H9 (cell line): ENCODE measurements at regions not wholly inside any gene's neighbourhood (a gene's known extent, or its start where the extent isn't known, plus 50 kb on each side); places are given as distances from the start of the nearest gene placed in this dataset.

Experiments
- DNase-seq: peaks from one replicate; pipeline ENCODE4 v3.0.0-alpha.2; 2017
- H2AFZ ChIP-seq: one replicate; pipeline ENCODE4 v1.6.1; 2013; ENCODE audit warnings: mild to moderate bottlenecking, low read length, control low read depth, moderate library complexity
- H2AK5ac ChIP-seq: 2 replicates; pipeline ENCODE4 v1.6.1; 2013; ENCODE audit warnings: low read length, control low read depth, mixed read lengths; ENCODE audit not compliant: insufficient read length
- H2BK120ac ChIP-seq: one replicate; pipeline ENCODE4 v1.6.1; 2013; ENCODE audit warnings: low read depth, mild to moderate bottlenecking, low read length, control low read depth, inconsistent platforms; ENCODE audit not compliant: poor library complexity, severe bottlenecking
- H2BK12ac ChIP-seq: 2 replicates; pipeline ENCODE4 v1.6.1; 2013; ENCODE audit warnings: low read length, control low read depth, mixed read lengths, low read depth; ENCODE audit not compliant: insufficient read length
- H2BK15ac ChIP-seq: 2 replicates; pipeline ENCODE4 v1.6.1; 2013; ENCODE audit warnings: low read depth, low read length, control low read depth
- H2BK20ac ChIP-seq: one replicate; pipeline ENCODE4 v1.6.1; 2013; ENCODE audit warnings: low read depth, mild to moderate bottlenecking, low read length, control low read depth, inconsistent platforms; ENCODE audit not compliant: poor library complexity, severe bottlenecking
- H2BK5ac ChIP-seq: 2 replicates; pipeline ENCODE4 v1.6.1; 2013; ENCODE audit warnings: low read length, control low read depth, mixed read lengths; ENCODE audit not compliant: insufficient read length
- H3K14ac ChIP-seq: 2 replicates; pipeline ENCODE4 v1.6.1; 2013; ENCODE audit warnings: low read length, control low read depth; ENCODE audit not compliant: insufficient read depth
- H3K18ac ChIP-seq: 2 replicates; pipeline ENCODE4 v1.6.1; 2013; ENCODE audit warnings: low read depth, mild to moderate bottlenecking, mixed read lengths, low read length, control low read depth; ENCODE audit not compliant: insufficient read length
- H3K23ac ChIP-seq: 2 replicates; pipeline ENCODE4 v1.6.1; 2013; ENCODE audit warnings: low read length, control low read depth, mixed read lengths, low read depth; ENCODE audit not compliant: insufficient read length
- H3K23me2 ChIP-seq: 2 replicates; pipeline ENCODE4 v1.6.1; 2013; ENCODE audit warnings: low read depth, mild to moderate bottlenecking, mixed read lengths, low read length, control low read depth; ENCODE audit not compliant: insufficient read length, poor library complexity, severe bottlenecking
- H3K27ac ChIP-seq: 2 replicates; pipeline ENCODE4 v1.5.1; 2013; ENCODE audit warnings: low read length, control low read depth, mixed read lengths, low read depth; ENCODE audit not compliant: insufficient read length
- H3K27me3 ChIP-seq: 2 replicates; pipeline ENCODE4 v1.6.1; 2013; ENCODE audit warnings: low read length, control low read depth, inconsistent platforms; ENCODE audit not compliant: insufficient read depth
- H3K4ac ChIP-seq: 2 replicates; pipeline ENCODE4 v1.6.1; 2013; ENCODE audit warnings: low read depth, mild to moderate bottlenecking, control low read depth, inconsistent platforms, low read length, moderate library complexity
- H3K4me1 ChIP-seq: 2 replicates; pipeline ENCODE4 v1.6.1; 2013; ENCODE audit warnings: low read length, control low read depth, inconsistent platforms; ENCODE audit not compliant: insufficient read depth
- H3K4me2 ChIP-seq: 2 replicates; pipeline ENCODE4 v1.6.1; 2013; ENCODE audit warnings: low read length, control low read depth, mixed read lengths; ENCODE audit not compliant: insufficient read length, insufficient read depth
- H3K56ac ChIP-seq: 2 replicates; pipeline ENCODE4 v1.6.1; 2013; ENCODE audit warnings: low read depth, mild to moderate bottlenecking, mixed read lengths, low read length, control low read depth; ENCODE audit not compliant: insufficient read length
- H3K79me1 ChIP-seq: 2 replicates; pipeline ENCODE4 v1.6.1; 2013; ENCODE audit warnings: low read depth, mild to moderate bottlenecking, moderate library complexity, low read length, control low read depth, inconsistent platforms; ENCODE audit not compliant: insufficient read depth, poor library complexity, severe bottlenecking
- H3K79me2 ChIP-seq: 2 replicates; pipeline ENCODE4 v1.6.1; 2013; ENCODE audit warnings: low read length, control low read depth, inconsistent platforms; ENCODE audit not compliant: insufficient read depth
- H3K9ac ChIP-seq: 2 replicates; pipeline ENCODE4 v1.6.1; 2013; ENCODE audit warnings: low read length, control low read depth, mixed read lengths; ENCODE audit not compliant: insufficient read length; ENCODE audit errors: extremely low read depth
- H3K9me3 ChIP-seq: one replicate; pipeline ENCODE4 v1.6.1; 2013; ENCODE audit warnings: low read depth, low read length, inconsistent platforms; ENCODE audit not compliant: control insufficient read depth
- H3T11ph ChIP-seq: one replicate; pipeline ENCODE4 v1.6.1; 2013; ENCODE audit warnings: mild to moderate bottlenecking, low read length, control low read depth, inconsistent platforms
- H4K20me1 ChIP-seq: one replicate; pipeline ENCODE4 v1.6.1; 2013; ENCODE audit not compliant: control insufficient read depth, insufficient read length, insufficient read depth
- H4K5ac ChIP-seq: 2 replicates; pipeline ENCODE4 v1.6.1; 2013; ENCODE audit warnings: low read depth, mild to moderate bottlenecking, mixed read lengths, low read length, control low read depth; ENCODE audit not compliant: insufficient read length
- H4K8ac ChIP-seq: replicated peaks from 2 replicates; pipeline ENCODE4 v1.6.1; 2013; ENCODE audit warnings: low read length, control low read depth, mixed read lengths, low read depth; ENCODE audit not compliant: insufficient read length
- H4K91ac ChIP-seq: 2 replicates; pipeline ENCODE4 v1.6.1; 2013; ENCODE audit warnings: low read depth, mild to moderate bottlenecking, moderate library complexity, mixed read lengths, low read length, control low read depth; ENCODE audit not compliant: insufficient read length
- H3K27ac Mint-ChIP-seq, 3 experiments: 2 replicates in 2 of 3; 3 replicates in 1 of 3; pipeline ENCODE4 v1.8.0; 2020 to 2021; ENCODE audit warnings: mixed read lengths in 3 of 3, mild to moderate bottlenecking in 1 of 3, moderate library complexity in 1 of 3
- H3K27me3 Mint-ChIP-seq: 2 replicates; pipeline ENCODE4 v1.8.0; 2021; ENCODE audit warnings: low read depth, mild to moderate bottlenecking, moderate library complexity, mixed read lengths
- H3K36me3 Mint-ChIP-seq, 3 experiments: 2 replicates in 2 of 3; 3 replicates in 1 of 3; pipeline ENCODE4 v1.8.0; 2020 to 2021; ENCODE audit warnings: low read depth in 3 of 3, mixed read lengths in 3 of 3; ENCODE audit not compliant: insufficient read depth in 1 of 3
- H3K4me1 Mint-ChIP-seq, 2 experiments: 2 replicates each; pipeline ENCODE4 v1.8.0; 2020; ENCODE audit warnings: mixed read lengths in 2 of 2
- H3K4me3 Mint-ChIP-seq, 2 experiments: 2 replicates in 1 of 2; 3 replicates in 1 of 2; pipeline ENCODE4 v1.8.0; 2020 to 2021; ENCODE audit warnings: mild to moderate bottlenecking in 2 of 2, mixed read lengths in 2 of 2, moderate library complexity in 1 of 2
- H3K9me3 Mint-ChIP-seq, 2 experiments: 2 replicates in 1 of 2; 3 replicates in 1 of 2; pipeline ENCODE4 v1.8.0; 2020; ENCODE audit warnings: mild to moderate bottlenecking in 2 of 2, mixed read lengths in 2 of 2, moderate library complexity in 1 of 2
- CTCF ChIP-seq: fragments of 200-600 bp; sonication (generic); conservative IDR thresholded peaks from 3 replicates; pipeline ENCODE4 v1.8.0; 2021; ENCODE audit warnings: antibody characterized with exemption, mild to moderate bottlenecking
- WGBS: extraction: QIAGEN DNeasy Blood & Tissue Kit; methylation state at CpG from one replicate; pipeline ENCODE4 v1.1.7; 2013; ENCODE audit warnings: missing lambda C conversion rate, low lambda C conversion rate, mixed read lengths; ENCODE audit not compliant: insufficient read length; ENCODE audit errors: extremely low coverage; 5-methylcytosine and 5-hydroxymethylcytosine counted together

GRCh38 chr2:126774761-126775160 is 118.8 kb downstream of the GYPC start:
- H3K23ac ChIP-seq: no peak overlapping the region
- H3K27ac ChIP-seq: no peak overlapping the region
- no peaks in the 10 kb centered on the region for H3K4me1 ChIP-seq
- no peak overlapping the region for H3K14ac ChIP-seq
- Mint-ChIP-seq H3K27me3 (peaks cover 26% of the 10 kb centered on the region), H3K4me1 (peaks cover 15% of the 10 kb centered on the region in 2 experiments), H3K9me3 (0 out of 5 replicates have a peak, but pooled peaks cover 0 to 3% of the 10 kb centered on the region in 2 experiments), H3K27ac (no peak overlapping the region), H3K36me3 (no peaks in the 10 kb centered on the region), H3K4me3 (no peak overlapping the region)
- TF ChIP-seq CTCF: no peak
- no peak overlapping the region for H2AFZ ChIP-seq
- H3K79me2 ChIP-seq: no peaks in the 10 kb centered on the region
- no peaks in the 10 kb centered on the region for H4K20me1 ChIP-seq
- no peak overlapping the region for H2BK120ac ChIP-seq
- H2BK15ac ChIP-seq: no peak overlapping the region
- H3K18ac ChIP-seq: no peak overlapping the region
- H3K56ac ChIP-seq: no peak overlapping the region
- H2BK5ac ChIP-seq: no peak overlapping the region
- no peak overlapping the region for H4K8ac ChIP-seq
- H2BK12ac ChIP-seq: no peak overlapping the region
- no peaks in the 10 kb centered on the region for H3K79me1 ChIP-seq
- peaks cover 8% of the 10 kb centered on the region for H3K23me2 ChIP-seq
- H4K5ac ChIP-seq: no peak overlapping the region
- H2BK20ac ChIP-seq: no peak overlapping the region
- no peaks in the 10 kb centered on the region; the same call in 1 of the 2 replicates for H3K27me3 ChIP-seq
- no peak overlapping the region for H2AK5ac ChIP-seq
- no peak for DNase-seq
- H3K4me2 ChIP-seq: no peak overlapping the region
- H3K9ac ChIP-seq: no peak overlapping the region
- WGBS: no CpG with 5 or more reads among the region's 7 CpGs
- H3K4ac ChIP-seq: no peak overlapping the region
- no peaks in the 10 kb centered on the region for H3K9me3 ChIP-seq
- H3T11ph ChIP-seq: no peak overlapping the region
- no peak overlapping the region for H4K91ac ChIP-seq
